DMS79 treated with DMSO at 0.1 percent for 48 hours (cell line): ENCODE measurements at regions not wholly inside any gene's neighbourhood (a gene's known extent, or its start where the extent isn't known, plus 50 kb on each side); places are given as distances from the start of the nearest gene placed in this dataset.

Source experiments
- DNase-seq: peaks from one replicate; lab custom pipeline; 2025; lab: John Stamatoyannopoulos, UW

GRCh38 chr1:168455764-168456163 is 88.0 kb downstream of the XCL2 start:
- DNase-seq = no peak

GRCh38 chr1:168454211-168454815 is 89.5 kb downstream of the XCL2 start:
- no peak for DNase-seq

DNA sequence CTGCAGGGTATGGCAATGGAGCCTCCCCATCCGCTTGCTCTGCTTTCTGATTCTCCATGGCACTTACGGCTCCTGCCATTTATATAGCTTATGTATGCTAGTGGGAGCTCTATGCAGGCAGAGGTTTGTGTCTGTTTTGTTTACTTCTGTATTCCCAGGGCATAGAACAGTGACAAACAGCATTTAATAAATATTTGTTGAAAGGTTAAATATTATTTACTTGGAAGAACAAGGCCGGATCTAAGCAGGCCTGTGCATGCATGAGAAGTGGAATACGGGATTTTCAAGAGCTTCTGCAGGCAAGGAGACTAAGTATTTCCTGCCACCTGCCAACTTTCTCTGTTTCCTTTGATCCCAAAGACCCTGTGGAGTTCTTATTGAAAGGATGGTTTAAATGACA is 90.7 kb downstream of the XCL2 start:
- no peak for DNase-seq

- DNase-seq = no peak
Measured at GRCh38 chr1:168452329-168452728, 91.5 kb downstream of the XCL2 start.

GRCh38 chr1:168447871-168448270 is 95.9 kb downstream of the XCL2 start:
- DNase-seq = no peak

GRCh38 chr1:168446081-168446480 is 97.7 kb downstream of the XCL2 start:
- no peak for DNase-seq

DNA sequence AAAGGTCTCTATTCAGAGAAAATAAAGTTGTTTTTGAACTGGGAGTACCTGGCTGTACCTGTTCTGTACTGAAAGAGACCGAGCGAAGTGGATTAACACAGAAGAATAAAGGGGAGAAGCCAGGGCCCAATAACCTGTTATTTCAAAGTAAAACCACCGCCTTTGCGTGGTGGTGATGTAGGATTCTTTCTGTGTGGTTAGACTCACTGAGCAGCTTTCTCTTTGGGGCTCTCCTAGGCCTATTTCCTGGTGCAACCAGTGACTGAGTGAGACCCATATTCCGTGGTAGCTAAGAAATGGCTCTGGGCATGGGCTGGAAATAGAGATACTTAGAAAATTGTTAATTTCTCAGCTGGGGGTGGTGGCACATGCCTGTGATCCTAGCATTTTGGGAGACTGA is 99.9 kb downstream of the XCL2 start:
- no peak for DNase-seq

GRCh38 chr1:168443356-168443755 is 100.4 kb downstream of the XCL2 start:
- DNase-seq = no peak

DNA sequence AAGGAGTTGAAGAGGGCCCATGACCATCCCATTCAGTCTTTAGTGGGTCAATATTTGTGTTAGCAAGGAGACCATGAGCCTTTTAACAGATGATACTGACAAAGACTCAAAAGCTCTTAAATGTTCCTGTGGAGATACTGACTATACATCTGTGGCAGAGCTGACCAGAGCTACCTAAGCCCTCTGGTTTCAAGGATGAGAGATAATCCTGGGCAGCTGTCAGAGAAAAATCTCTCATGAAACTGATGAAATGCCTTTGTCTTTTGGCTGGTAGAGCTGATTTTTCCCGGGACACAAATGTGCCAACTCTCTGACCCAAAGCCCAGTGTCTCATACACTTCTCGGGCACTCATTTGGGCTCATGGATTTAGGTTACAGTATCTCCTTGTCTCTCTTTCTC is 100.9 kb downstream of the XCL2 start:
- no peak for DNase-seq

DNA sequence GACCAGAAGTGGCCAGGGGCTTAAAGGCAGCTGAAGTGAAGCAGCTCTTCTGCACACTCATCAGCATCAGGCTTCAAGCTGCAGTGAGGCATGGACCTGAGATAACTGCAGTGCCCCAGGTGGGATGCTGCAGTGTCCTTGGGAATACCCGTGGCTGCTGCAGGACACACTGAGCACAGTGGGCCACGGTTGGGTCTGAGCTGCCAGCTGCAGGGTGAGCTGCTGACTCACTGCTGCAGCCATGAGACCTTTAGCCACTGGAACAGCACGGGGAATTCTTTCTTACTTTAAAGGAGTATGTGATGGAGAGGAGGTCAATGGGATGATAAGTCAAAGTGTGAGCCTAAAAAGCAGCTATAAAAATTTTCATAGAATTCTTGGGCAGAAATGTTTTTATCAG is 102.1 kb downstream of the XCL2 start:
- DNase-seq = no peak

DNA sequence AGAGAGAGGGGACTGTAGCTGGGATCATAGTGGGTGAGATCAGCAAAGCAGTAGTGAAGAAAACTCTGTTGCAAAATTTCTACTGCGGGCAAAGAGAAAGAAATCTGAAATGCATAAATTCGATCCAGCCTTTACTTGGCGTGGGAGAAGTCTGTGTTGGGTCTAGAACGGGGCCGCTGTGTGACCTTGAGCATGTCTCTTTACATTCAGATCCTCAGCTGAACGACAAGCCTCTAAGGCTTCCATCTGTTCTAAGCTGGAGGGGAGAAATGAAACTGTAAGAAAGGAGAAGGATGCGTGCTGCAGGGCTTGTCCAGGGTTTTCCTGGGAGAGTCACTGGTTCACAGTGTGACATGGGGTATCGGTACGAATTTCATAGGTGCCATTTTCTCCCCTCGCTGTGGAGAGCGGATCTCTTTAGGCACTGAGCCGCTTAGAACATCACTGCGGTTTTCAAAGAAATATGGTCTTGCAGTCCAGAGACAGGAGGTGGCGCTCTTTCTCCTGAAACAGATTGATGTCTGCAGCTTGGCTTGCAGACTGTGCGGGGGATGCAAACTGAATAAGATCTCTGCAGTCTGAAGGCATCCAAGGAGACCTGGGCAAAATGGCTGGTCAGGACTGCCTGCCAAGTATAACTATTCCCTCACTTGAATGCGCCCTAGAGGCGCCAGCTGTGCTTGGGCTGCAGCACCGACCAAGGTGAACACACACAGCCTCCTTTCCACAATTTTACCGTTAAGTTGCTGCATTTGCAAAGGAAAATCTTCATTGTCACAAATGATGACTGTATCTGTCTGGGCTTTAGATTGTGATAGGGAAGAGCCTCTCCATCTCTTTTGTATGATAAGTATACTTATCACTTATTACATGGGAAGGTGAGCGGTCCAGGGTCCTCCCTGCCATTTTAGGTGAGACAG is 104.1 kb downstream of the XCL2 start:
- DNase-seq = peak; percentile 65

DNA sequence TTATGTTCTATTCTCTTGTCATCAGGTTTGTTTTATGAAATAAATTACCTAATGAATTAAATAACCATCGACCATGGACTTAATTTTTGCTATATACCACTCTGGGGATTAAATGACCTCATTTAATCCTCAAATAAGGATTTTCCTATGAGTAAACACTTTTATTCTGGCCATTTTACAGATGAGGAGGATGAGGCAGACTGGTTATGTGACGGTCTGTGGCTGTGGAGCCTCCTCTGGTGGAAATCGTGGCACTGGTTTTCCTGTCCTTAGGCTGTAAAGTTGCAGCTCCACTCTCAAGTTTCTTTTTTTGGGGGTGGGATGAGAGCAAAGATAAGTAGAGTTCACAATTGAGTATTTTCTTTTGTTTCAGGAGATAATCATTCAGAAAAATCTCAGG is 105.2 kb downstream of the XCL2 start:
- no peak for DNase-seq

DNA sequence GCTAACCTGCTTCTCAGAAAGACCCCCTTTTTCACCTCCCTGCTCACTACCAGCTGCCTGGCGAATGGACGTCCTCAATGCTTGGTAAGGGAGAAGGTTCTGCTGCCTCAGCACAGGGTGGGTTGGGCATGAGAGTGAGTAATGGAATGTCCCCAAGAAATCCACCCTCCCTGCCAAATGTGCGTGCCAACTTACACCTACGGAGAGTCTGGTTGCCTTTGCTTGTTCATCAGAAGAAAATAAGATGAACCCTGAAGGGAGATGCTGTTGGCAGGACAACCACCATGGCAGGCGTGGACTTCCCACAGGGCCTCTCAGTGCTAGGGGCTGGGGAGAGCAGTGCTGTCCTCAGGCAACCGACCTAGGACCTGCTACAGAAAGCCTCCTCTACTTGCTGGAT is 106.0 kb downstream of the XCL2 start:
- no peak for DNase-seq

GRCh38 chr1:168435439-168435838 is 108.4 kb downstream of the XCL2 start:
- DNase-seq = no peak

GRCh38 chr1:168433238-168433637 is 110.6 kb downstream of the XCL2 start:
- DNase-seq = no peak

- no peak for DNase-seq
Measured at GRCh38 chr1:168431882-168432281, 111.9 kb downstream of the XCL2 start.

DNA sequence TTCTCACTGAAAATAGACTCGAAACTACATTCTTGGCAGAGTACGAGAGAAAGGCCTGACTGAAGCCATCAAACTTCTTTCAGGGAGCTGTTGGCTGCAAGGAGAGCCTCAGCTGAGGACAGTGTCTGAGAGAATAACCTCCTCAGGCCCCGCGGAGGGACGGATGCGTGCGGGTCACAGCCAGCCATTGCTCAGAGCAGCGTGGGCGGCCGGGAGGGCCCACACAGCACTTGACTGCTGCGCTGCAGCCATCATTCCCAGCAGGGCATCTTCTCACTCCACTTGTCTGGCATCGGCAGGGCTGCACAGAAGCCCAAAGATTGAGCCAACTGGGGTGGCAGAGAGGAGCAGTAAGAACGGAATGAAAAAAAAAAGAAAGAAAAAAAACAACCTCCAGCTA is 113.5 kb downstream of the XCL2 start:
- DNase-seq = no peak

- no peak for DNase-seq
Measured at GRCh38 chr1:168428063-168428731, 115.6 kb downstream of the XCL2 start.

GRCh38 chr1:168427051-168427450 is 116.7 kb downstream of the XCL2 start:
- DNase-seq = no peak

DNA sequence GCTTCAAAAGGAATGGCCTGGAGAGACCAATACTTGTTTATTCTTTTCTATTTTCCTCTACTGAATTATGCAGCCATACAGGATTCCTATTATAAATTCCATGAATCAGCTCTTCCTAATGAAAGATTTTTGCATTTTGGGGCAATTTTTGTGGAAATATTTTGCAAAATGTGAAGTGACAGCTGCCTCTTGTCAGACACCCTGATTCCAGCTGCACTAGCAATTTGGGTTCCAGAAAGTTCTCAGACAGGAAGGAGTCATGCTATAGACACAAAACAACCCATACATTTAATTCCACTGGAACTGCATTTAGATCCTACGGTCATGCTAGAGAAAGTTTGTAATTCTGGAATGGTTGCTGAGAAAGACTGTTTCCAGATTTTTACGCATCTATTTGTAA is 119.5 kb downstream of the XCL2 start:
- DNase-seq = no peak

GRCh38 chr1:168422203-168422847 is 121.5 kb downstream of the XCL2 start:
- DNase-seq = no peak

GRCh38 chr1:168421399-168422004 is 122.3 kb downstream of the XCL2 start:
- DNase-seq = no peak
